VCaP (cell line): ENCODE measurements at regions not wholly inside any gene's neighbourhood (a gene's known extent, or its start where the extent isn't known, plus 50 kb on each side); places are given as distances from the start of the nearest gene placed in this dataset.

Source experiments
- H3K27ac ChIP-seq: fragments of 450-650 bp; 2 replicates; pipeline ENCODE4 v1.5.1; 2017
- TF ChIP-seq, protein P1 (sequence below): fragments of 450-650 bp; conservative IDR thresholded peaks from 2 replicates; pipeline ENCODE4 v1.5.1; 2017; ENCODE audit warnings: mild to moderate bottlenecking, moderate library complexity

DNA sequence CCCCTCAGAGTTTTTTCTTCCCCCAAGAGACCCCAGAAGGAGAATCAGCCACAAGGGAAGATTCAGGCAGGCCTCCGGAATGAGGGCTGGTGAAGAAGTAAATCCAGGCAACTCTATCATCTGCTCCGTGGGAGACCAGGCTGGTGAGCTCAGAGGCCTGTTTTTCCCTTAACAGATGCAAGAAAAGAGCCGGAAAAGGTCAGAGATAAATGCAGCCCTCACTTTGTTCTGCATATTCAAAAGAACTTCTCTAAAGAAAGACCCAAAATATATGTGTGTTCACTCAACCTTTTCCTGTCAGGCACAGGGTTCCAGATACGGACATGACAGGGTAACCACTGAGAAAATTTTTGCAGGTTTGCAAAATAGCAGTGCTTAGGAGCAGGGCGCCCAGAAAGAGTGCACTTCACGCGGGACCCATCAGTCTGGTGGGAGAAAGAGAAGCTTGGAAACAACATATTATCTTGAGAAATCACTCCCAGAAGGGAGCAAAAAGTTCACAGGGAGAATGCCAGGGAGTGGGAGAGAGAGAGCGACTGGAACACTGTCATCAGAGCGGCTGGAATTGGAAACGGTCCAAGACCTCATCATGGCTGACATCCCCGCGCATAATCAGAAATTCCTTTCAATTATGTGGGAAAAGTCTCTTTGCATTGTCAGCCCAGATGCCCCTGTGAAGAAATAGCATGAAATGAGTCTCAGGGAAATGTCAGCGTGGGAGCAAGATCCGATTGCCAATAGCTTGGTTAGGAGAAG lies 244.8 kb upstream of the SLC14A2 start:
- TF ChIP-seq, protein P1, sequence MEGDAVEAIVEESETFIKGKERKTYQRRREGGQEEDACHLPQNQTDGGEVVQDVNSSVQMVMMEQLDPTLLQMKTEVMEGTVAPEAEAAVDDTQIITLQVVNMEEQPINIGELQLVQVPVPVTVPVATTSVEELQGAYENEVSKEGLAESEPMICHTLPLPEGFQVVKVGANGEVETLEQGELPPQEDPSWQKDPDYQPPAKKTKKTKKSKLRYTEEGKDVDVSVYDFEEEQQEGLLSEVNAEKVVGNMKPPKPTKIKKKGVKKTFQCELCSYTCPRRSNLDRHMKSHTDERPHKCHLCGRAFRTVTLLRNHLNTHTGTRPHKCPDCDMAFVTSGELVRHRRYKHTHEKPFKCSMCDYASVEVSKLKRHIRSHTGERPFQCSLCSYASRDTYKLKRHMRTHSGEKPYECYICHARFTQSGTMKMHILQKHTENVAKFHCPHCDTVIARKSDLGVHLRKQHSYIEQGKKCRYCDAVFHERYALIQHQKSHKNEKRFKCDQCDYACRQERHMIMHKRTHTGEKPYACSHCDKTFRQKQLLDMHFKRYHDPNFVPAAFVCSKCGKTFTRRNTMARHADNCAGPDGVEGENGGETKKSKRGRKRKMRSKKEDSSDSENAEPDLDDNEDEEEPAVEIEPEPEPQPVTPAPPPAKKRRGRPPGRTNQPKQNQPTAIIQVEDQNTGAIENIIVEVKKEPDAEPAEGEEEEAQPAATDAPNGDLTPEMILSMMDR = no peak
- no peak overlapping the region for H3K27ac ChIP-seq

DNA sequence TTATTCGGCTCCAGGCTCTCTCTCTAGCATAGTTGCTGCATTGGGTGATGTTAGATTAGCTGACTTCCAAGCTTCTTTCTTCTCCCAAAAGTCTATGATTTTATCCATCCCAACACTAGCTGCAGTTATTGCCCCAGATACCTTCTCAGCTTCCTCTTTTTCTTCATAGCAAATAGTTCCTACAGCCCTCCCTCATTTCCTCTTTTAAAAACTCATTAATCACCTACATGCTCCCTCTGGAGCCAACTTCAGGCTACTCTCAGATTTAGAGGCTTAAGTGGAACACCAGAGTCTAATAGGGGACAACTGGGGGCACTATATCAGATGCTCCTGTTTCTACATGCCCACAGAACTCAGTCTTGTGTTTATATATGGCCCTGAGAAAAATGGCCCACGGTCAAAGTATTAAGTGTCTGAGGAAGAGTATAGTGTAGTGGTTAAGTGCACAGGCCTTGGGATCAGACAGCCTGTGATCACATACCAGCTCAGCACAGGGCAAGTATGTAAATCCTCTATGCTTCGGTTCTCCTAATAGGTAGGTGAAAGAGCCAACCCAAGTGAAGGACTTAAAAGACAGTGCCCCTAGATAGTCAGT lies 241.9 kb upstream of the SLC14A2 start:
- no peak overlapping the region for H3K27ac ChIP-seq
- TF ChIP-seq, protein P1 = no peak

DNA sequence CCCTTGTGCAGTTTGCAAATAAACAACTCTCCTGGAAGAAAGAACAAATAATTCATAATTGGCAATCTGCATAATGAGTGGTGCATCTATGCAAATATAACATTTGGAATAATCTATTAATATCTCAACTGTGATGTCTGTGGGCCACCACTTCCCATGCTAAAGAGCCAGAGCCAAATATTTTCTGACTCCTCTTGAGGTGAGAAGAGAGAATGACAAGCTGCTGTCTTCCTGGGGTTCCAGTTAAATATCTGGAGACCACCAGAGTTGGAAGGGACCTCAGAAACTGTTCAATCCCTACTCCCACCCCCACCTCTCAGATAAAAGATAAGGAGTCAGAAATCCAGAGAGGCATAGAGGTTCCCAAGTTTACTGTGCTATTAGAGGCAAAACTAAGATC lies 241.0 kb upstream of the SLC14A2 start:
- TF ChIP-seq, protein P1 = no peak

DNA sequence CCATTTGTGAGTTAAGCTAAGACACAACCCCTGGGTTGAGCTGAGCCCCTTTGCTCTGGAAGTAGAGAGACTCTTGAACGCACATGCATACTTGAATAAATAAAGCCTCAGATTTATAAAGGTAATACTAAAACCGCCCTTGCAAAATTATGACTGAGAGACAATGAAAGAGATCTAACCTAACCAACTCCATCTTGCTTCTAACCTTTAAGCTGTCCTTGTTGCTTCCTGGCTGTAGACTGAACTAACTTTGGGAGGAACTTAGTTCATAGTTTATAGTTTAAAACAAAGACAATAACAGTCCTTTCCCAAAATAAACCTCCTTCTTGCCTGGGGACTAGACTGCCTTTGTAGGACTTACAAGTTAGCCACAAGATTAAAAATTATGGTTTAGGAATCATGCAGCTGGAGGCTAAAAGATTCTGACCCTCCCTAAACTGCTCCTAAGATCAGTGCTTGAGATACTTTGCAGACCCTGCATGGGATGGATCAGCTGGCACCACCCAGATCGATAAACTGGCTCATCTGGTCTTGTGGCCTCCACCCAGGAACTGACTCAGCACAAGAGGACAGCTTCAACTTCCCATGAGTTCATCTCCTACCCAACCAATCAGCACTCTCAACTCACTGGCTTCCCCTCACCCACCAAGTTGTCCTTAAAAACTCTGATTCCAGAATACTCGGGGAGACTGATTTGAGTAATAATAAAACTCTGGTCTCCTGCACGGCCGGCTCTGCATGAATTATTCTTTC lies 240.2 kb upstream of the SLC14A2 start:
- no peak overlapping the region for H3K27ac ChIP-seq

More for the DNA sequence above, 241.0 kb upstream of the SLC14A2 start:
- no peak overlapping the region for H3K27ac ChIP-seq

DNA sequence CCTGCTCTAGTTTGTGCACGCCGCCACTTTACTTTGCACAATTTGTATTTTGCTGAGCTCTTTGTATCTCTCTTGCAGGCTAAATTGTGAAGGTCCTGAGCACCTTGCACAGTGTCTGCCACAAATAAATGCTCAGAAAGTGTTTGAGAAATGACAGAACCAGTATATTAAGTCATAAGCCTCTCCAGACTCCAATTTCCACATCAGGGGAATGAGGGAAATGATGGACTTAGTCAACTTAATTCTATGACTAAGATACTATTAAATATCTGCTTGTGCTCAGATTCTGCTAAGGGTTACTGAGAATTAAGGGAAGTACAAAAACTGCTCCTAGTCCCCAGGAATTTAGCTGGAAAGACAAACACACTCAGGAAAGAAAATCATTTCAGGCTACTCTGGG lies 239.1 kb upstream of the SLC14A2 start:
- no peak overlapping the region for H3K27ac ChIP-seq
- TF ChIP-seq, protein P1 = no peak

More for the DNA sequence above, 240.2 kb upstream of the SLC14A2 start:
- TF ChIP-seq, protein P1 = no peak

DNA sequence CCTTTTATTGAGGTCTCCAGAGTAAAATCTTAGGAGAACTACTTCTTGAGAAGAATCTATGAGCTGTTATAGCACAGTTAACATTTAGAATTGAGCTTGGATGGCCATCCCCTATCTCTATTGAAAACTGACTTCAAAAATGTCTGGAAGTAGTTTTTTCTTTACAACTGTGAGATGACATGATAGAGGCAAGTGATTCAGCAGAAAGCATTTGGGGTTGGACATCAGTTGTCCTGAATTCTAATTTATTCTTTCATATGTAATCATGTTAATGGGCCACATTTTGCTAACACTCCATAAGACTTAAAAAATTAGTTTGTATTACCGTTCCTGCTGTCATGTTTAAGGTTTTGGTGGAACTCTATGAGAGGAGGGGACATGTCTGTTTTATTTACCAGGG lies 237.0 kb upstream of the SLC14A2 start:
- no peak overlapping the region for H3K27ac ChIP-seq
- TF ChIP-seq, protein P1 = no peak

DNA sequence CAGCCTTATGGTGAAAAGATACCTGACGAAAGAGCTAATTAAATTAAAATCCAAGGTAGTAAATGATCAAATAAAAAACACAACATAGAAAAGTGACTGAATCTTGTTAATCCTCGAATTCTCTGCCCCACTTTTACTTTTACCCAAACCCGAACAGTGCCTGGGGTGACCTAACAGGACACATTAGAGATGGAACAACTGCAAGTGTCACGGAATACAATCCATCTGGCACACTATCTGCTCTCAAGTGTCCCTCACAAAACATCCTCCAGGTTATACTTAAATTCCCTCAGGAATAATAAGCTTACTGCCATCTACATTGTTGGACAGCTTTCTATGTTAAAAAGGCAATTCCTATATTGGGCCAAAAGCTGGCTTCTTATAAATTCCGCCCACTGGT lies 236.3 kb upstream of the SLC14A2 start:
- TF ChIP-seq, protein P1 = no peak
- no peak overlapping the region for H3K27ac ChIP-seq
